HCT116 (cell line): ENCODE measurements at regions not wholly inside any gene's neighbourhood (a gene's known extent, or its start where the extent isn't known, plus 50 kb on each side); places are given as distances from the start of the nearest gene placed in this dataset.

Experiments
- ATAC-seq: fragments of 200-7000 bp; cut with Tn5 transposase; 2 replicates; pipeline ENCODE4 v1.9.1; 2020; ENCODE audit warnings: mild to moderate bottlenecking, moderate library complexity
- BruUV-seq: library from RNA; stranded (reverse); fragments of 400-500 nt; replicated peaks from 2 replicates; lab custom pipeline; 2021; lab: Mats Ljungman, UMichigan
- CTCF ChIA-PET: fragments of 300-600 bp; sonication (Branson Sonifier 250); formaldehyde crosslinking; loops from one replicate; lab custom pipeline; 2021; ENCODE audit warnings: antibody characterized with exemption; lab: Charles Lee
- POLR2A ChIA-PET: fragments of 300-600, 350-600 bp; sonication (Branson Sonifier 250); formaldehyde crosslinking; loops from one replicate; lab custom pipeline; 2021; ENCODE audit warnings: antibody characterized with exemption; lab: Charles Lee
- RAD21 ChIA-PET, 2 experiments: fragments of 300-600 bp; sonication (Branson Sonifier 250); formaldehyde crosslinking; loops; one replicate each; lab custom pipeline; 2023; ENCODE audit warnings: low total read pairs in 2 of 2; ENCODE audit not compliant: uncharacterized antibody in 2 of 2, unreplicated experiment in 2 of 2, low non-redundant PET in 1 of 2; lab: Charles Lee
- DNase-seq: peaks from one replicate; pipeline ENCODE4 v3.0.0-alpha.2; 2010; ENCODE audit warnings: low read depth, low spot score
- H2AFZ ChIP-seq: fragments of 200-600 bp; shearing (Covaris generic), sonication (generic); 2 replicates; pipeline ENCODE4 v1.6.1; 2017; ENCODE audit warnings: low read depth, mixed run types, mixed read lengths, antibody characterized with exemption, low read length; ENCODE audit not compliant: poor library complexity, severe bottlenecking
- H3K27ac ChIP-seq: 2 replicates; pipeline ENCODE4 v1.5.1; 2012; ENCODE audit warnings: low read depth, low read length
- H3K27me3 ChIP-seq: fragments of 200-600 bp; sonication (generic); 2 replicates; pipeline ENCODE4 v1.6.1; 2016; ENCODE audit warnings: mixed run types, low read length, mixed read lengths; ENCODE audit not compliant: insufficient read depth
- H3K36me3 ChIP-seq, 2 experiments: fragments of 200-500 bp in 1 of 2; fragments of 200-600 bp in 1 of 2; sonication (Bioruptor generic) in 1 of 2; sonication (generic) in 1 of 2; 2 replicates each; pipeline versions ENCODE4 v1.5.1 to v1.6.1; 2014 to 2016; ENCODE audit warnings: low read length in 2 of 2, inconsistent platforms in 1 of 2, mixed read lengths in 1 of 2, mixed run types in 1 of 2; ENCODE audit not compliant: insufficient read depth in 2 of 2, control insufficient read depth in 1 of 2
- H3K4me1 ChIP-seq, 2 experiments: fragments of 200-600 bp in 1 of 2; sonication (generic) in 1 of 2; 2 replicates each; pipeline versions ENCODE4 v1.5.1 to v1.6.1; 2012 to 2017; ENCODE audit warnings: low read length in 2 of 2, inconsistent platforms in 1 of 2, mild to moderate bottlenecking in 1 of 2, mixed read lengths in 1 of 2, mixed run types in 1 of 2, moderate library complexity in 1 of 2; ENCODE audit not compliant: insufficient read depth in 2 of 2, control insufficient read depth in 1 of 2
- H3K4me2 ChIP-seq: fragments of 200-600 bp; sonication (generic); 2 replicates; pipeline ENCODE4 v1.6.1; 2017; ENCODE audit warnings: mixed run types, low read length, mixed read lengths
- H3K4me3 ChIP-seq, 2 experiments: fragments of 200-600 bp in 1 of 2; sonication (generic) in 1 of 2; replicated peaks in 1 of 2; 2 replicates each; pipeline ENCODE4 v1.5.1; 2011 to 2016; ENCODE audit warnings: low read length in 2 of 2, control low read depth in 1 of 2, low read depth in 1 of 2, mild to moderate bottlenecking in 1 of 2, mixed read lengths in 1 of 2, mixed run types in 1 of 2
- H3K79me2 ChIP-seq: fragments of 200-600 bp; sonication (generic); 2 replicates; pipeline ENCODE4 v1.6.1; 2017; ENCODE audit warnings: mild to moderate bottlenecking, mixed run types, low read length, moderate library complexity, mixed read lengths; ENCODE audit not compliant: insufficient read depth
- H3K9ac ChIP-seq: fragments of 200-600 bp; sonication (generic); 2 replicates; pipeline ENCODE4 v1.6.1; 2016; ENCODE audit warnings: low read length, mixed read lengths
- H3K9me2 ChIP-seq: fragments of 200-600 bp; sonication (generic), shearing (Covaris generic); 2 replicates; pipeline ENCODE4 v1.6.1; 2017; ENCODE audit warnings: mixed run types, mild to moderate bottlenecking, moderate library complexity; ENCODE audit not compliant: insufficient read depth
- H3K9me3 ChIP-seq, 2 experiments: fragments of 200-500 bp in 1 of 2; fragments of 200-600 bp in 1 of 2; sonication (Bioruptor generic) in 1 of 2; sonication (generic) in 1 of 2; 2 replicates each; pipeline ENCODE4 v1.6.1; 2014 to 2017; ENCODE audit warnings: low read length in 2 of 2, mixed read lengths in 2 of 2, inconsistent platforms in 1 of 2, low read depth in 1 of 2, mild to moderate bottlenecking in 1 of 2, mixed run types in 1 of 2, moderate library complexity in 1 of 2; ENCODE audit not compliant: control insufficient read depth in 1 of 2, insufficient read depth in 1 of 2
- H4K20me1 ChIP-seq: fragments of 200-600 bp; sonication (generic), shearing (Covaris generic); 2 replicates; pipeline ENCODE4 v1.6.1; 2017; ENCODE audit warnings: mixed run types, mild to moderate bottlenecking, moderate library complexity; ENCODE audit not compliant: insufficient read depth
- CEBPB ChIP-seq: IDR thresholded peaks from 2 replicates; pipeline ENCODE4 v1.6.1; 2012; ENCODE audit warnings: low read depth
- CTCF ChIP-seq, 3 experiments: fragments of 200-600 bp in 1 of 3; sonication (generic) in 1 of 3; IDR thresholded peaks in 2 of 3; conservative IDR thresholded peaks in 1 of 3; 2 replicates each; pipeline ENCODE4 v1.5.1; 2012 to 2017; ENCODE audit warnings: low read depth in 2 of 3, low read length in 2 of 3, antibody characterized with exemption in 1 of 3, borderline replicate concordance in 1 of 3, control low read depth in 1 of 3, mild to moderate bottlenecking in 1 of 3, mixed read lengths in 1 of 3, mixed run types in 1 of 3, moderate library complexity in 1 of 3; ENCODE audit not compliant: insufficient read depth in 1 of 3
- ELF1 ChIP-seq: IDR thresholded peaks from 2 replicates; pipeline ENCODE4 v1.6.1; 2012; ENCODE audit warnings: low read depth, borderline replicate concordance
- REST ChIP-seq: IDR thresholded peaks from 2 replicates; pipeline ENCODE4 v1.6.1; 2012; ENCODE audit warnings: low read depth
- SIN3A ChIP-seq: IDR thresholded peaks from 2 replicates; pipeline ENCODE4 v1.6.1; 2012; ENCODE audit warnings: low read depth
- SRF ChIP-seq: IDR thresholded peaks from 2 replicates; pipeline ENCODE4 v1.6.1; 2012; ENCODE audit warnings: low read depth
- ZFX ChIP-seq: fragments of 450-650 bp; IDR thresholded peaks from 2 replicates; pipeline ENCODE4 v1.6.1; 2017
- ZNF274 ChIP-seq: fragments of 200-500 bp; sonication (Bioruptor generic); IDR thresholded peaks from 2 replicates; pipeline ENCODE4 v1.6.1; 2014; ENCODE audit warnings: mild to moderate bottlenecking, low read depth, low read length, inconsistent platforms
- intact Hi-C: fragments of 100-400 bp; cut with micrococcal nuclease; formaldehyde crosslinking; loops from 2 replicates; pipeline ENCODE4 v1.10.0; 2022
- TF ChIP-seq, protein P1 (sequence below): IDR thresholded peaks from 2 replicates; pipeline ENCODE4 v1.6.1; 2012

GRCh38 chr6:40307712-40308111 lies 279.5 kb downstream of the LRFN2 start:
- intact Hi-C loops = loop anchor here (1.0 to 5.0 kb wide), 4 partner anchors 326 to 960 kb away; no protein-coding TSS in a partner anchor
- RAD21 ChIA-PET = no interaction called here

GRCh38 chr6:40302856-40303454 lies 284.2 kb downstream of the LRFN2 start:
- H4K20me1 ChIP-seq = no peaks in the 10 kb centered on the region
- H3K4me1 ChIP-seq = no peaks in the 10 kb centered on the region
- H2AFZ ChIP-seq = no peak overlapping the region
- H3K9ac ChIP-seq = no peak overlapping the region
- intact Hi-C loops = no loop called here
- H3K36me3 ChIP-seq = no peaks in the 10 kb centered on the region
- RAD21 ChIA-PET = no interaction called here
- H3K4me3 ChIP-seq = no peak overlapping the region
- no peaks in the 10 kb centered on the region for H3K79me2 ChIP-seq
- no TSS peak for BruUV-seq
- DNase-seq (no peak), ATAC-seq (no peak)
- H3K9me3 ChIP-seq = no peaks in the 10 kb centered on the region
- peaks cover 23% of the 10 kb centered on the region; the same call in 1 of the 2 replicates for H3K27me3 ChIP-seq
- H3K9me2 ChIP-seq = no peaks in the 10 kb centered on the region
- H3K4me2 ChIP-seq = no peak overlapping the region
- no peak overlapping the region for H3K27ac ChIP-seq
- CTCF ChIA-PET = no interaction called here
- no peak for TF ChIP-seq ZFX
- TF ChIP-seq ZNF274 = no peak
- no peak for TF ChIP-seq ELF1
- no peak for TF ChIP-seq REST
- TF ChIP-seq CTCF (IDR thresholded peaks at IDR 0.05 in 2 of 3, conservative IDR thresholded peaks at IDR 0.05 in 1 of 3; ENCODE audit: borderline replicate concordance in 1 of 3, insufficient read depth in 1 of 3, low read depth in 2 of 3, low read length in 2 of 3) = no peak
- TF ChIP-seq, protein P1, sequence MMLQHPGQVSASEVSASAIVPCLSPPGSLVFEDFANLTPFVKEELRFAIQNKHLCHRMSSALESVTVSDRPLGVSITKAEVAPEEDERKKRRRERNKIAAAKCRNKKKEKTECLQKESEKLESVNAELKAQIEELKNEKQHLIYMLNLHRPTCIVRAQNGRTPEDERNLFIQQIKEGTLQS = no peak
- POLR2A ChIA-PET = no interaction called here

More at GRCh38 chr6:40307712-40308111, 279.5 kb downstream of the LRFN2 start:
- H3K27me3 ChIP-seq = peaks cover 46% of the 10 kb centered on the region
- no peak overlapping the region for H3K4me3 ChIP-seq
- H3K9ac ChIP-seq = no peak overlapping the region
- no peaks in the 10 kb centered on the region for H4K20me1 ChIP-seq
- H2AFZ ChIP-seq = no peak overlapping the region
- no TSS peak for BruUV-seq
- no peak overlapping the region for H3K27ac ChIP-seq
- ATAC-seq (no peak), DNase-seq (no peak)
- no peaks in the 10 kb centered on the region for H3K36me3 ChIP-seq
- TF ChIP-seq SIN3A (no peak), SRF (no peak), CEBPB (no peak)
- H3K9me2 ChIP-seq = no peaks in the 10 kb centered on the region
- no peaks in the 10 kb centered on the region for H3K9me3 ChIP-seq
- ChIA-PET POLR2A (no interaction called here), CTCF (interaction anchor here (1.2 kb wide), 1 partner anchor 442 kb away, joined by 4 read pairs; no protein-coding TSS in a partner anchor)
- no peak overlapping the region for H3K4me2 ChIP-seq
- H3K4me1 ChIP-seq = no peaks in the 10 kb centered on the region
- no peaks in the 10 kb centered on the region for H3K79me2 ChIP-seq
